ENCODE measurements at regions not wholly inside any gene's neighbourhood (a gene's known extent, or its start where the extent isn't known, plus 50 kb on each side); places are given as distances from the start of the nearest gene placed in this dataset.

DNA sequence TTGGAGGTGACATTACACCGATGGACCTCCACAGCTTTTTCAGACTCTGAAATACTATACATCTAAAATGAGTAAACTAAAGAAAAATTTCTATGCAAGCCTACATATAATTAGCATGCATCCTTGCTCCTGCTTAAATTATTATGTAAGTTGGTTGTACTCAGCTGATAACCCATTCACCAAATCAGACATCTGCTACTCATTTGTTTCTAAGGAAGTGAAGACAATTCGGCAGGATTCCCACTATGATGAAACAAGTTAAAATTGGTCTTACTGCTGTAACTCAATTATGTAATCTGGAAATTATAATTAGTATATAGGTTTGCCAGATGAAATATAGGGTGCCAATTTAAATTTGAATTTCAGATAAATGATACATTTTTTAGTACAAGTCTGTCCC, 59.5 kb upstream of the FGF13 start:
- no peaks in the 10 kb centered on the region for H3K36me3 ChIP-seq

DNA sequence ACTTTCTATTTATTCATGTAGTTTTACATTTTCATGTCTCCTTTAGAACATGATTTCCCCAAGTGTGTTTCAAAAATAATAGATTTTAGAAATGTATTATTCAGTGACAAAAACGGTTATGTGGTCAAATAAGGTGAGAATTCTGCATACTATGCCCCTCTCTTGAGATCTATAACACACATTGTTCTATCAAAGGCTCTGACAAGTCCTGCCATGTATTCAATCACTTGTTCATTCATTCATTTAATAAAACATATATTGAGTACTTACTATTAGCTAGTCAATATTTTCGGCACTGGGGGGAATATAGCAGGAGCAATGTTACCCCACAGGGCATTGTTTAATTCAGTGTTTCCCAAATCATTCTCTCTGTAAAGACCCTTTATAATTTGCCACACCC, 58.4 kb upstream of the FGF13 start:
- no peaks in the 10 kb centered on the region for H3K27me3 ChIP-seq
- H3K9me3 ChIP-seq: no peaks in the 10 kb centered on the region
- H3K36me3 ChIP-seq: no peaks in the 10 kb centered on the region
- no peaks in the 10 kb centered on the region for H3K4me1 ChIP-seq
- no peak overlapping the region for H3K27ac ChIP-seq
- no peak for DNase-seq
- no peak for TF ChIP-seq POLR2A (IDR thresholded peaks at IDR 0.05)
- TF ChIP-seq, protein P1, sequence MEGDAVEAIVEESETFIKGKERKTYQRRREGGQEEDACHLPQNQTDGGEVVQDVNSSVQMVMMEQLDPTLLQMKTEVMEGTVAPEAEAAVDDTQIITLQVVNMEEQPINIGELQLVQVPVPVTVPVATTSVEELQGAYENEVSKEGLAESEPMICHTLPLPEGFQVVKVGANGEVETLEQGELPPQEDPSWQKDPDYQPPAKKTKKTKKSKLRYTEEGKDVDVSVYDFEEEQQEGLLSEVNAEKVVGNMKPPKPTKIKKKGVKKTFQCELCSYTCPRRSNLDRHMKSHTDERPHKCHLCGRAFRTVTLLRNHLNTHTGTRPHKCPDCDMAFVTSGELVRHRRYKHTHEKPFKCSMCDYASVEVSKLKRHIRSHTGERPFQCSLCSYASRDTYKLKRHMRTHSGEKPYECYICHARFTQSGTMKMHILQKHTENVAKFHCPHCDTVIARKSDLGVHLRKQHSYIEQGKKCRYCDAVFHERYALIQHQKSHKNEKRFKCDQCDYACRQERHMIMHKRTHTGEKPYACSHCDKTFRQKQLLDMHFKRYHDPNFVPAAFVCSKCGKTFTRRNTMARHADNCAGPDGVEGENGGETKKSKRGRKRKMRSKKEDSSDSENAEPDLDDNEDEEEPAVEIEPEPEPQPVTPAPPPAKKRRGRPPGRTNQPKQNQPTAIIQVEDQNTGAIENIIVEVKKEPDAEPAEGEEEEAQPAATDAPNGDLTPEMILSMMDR (IDR thresholded peaks at IDR 0.05): no peak
- no peak overlapping the region for H3K4me3 ChIP-seq

More for the DNA sequence above, 59.5 kb upstream of the FGF13 start:
- no peak for DNase-seq
- Histone ChIP-seq H3K9me3 (no peaks in the 10 kb centered on the region), H3K27ac (no peak overlapping the region), H3K27me3 (no peaks in the 10 kb centered on the region), H3K4me3 (no peak overlapping the region), H3K4me1 (no peaks in the 10 kb centered on the region)
- TF ChIP-seq POLR2A (IDR thresholded peaks at IDR 0.05): no peak
- TF ChIP-seq, protein P1 (IDR thresholded peaks at IDR 0.05): no peak

DNA sequence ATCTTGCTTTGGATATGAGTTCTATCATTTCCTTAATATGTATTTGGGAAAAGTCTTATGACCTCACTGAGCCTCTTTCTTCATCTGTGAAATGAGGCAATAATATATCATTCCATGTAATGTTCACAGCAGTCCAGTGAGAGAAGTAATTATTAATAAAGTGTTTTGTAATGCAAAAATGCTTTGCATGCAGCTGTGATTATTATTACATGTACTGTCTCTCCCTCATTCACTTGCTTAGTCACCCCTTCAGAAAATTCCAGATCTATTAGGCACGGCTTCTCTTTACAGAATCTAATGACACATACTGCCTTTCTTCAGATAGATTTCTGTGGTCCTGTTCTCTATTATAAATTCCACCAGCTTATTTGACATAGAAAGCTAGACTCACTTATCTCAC, 53.5 kb upstream of the FGF13 start:
- H3K27me3 ChIP-seq: no peaks in the 10 kb centered on the region
- DNase-seq: no peak
- no peaks in the 10 kb centered on the region for H3K36me3 ChIP-seq
- no peak overlapping the region for H3K27ac ChIP-seq
- H3K4me1 ChIP-seq: no peaks in the 10 kb centered on the region
- no peak for TF ChIP-seq POLR2A (IDR thresholded peaks at IDR 0.05)
- TF ChIP-seq, protein P1 (IDR thresholded peaks at IDR 0.05): no peak
- no peaks in the 10 kb centered on the region for H3K9me3 ChIP-seq
- no peak overlapping the region for H3K4me3 ChIP-seq

DNA sequence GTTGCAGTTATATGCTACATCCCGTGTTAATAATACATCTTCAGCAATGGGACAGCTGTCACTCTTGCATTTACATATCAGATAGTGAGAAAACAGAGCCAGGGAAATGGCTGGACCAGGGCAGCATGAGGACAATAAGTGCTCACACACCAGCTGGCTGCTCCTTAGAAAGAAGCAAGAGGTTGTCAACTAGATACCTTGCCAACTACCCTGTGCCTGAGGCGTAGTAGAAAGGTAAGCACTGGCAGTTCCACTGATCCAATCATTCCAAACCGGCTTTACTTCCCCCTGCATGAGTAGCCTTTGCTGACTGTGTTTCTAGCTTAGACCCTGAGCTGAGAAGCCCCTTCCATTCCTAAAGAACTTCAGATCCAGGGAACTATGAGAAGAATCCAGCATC, 52.2 kb upstream of the FGF13 start:
- Histone ChIP-seq H3K27me3 (no peaks in the 10 kb centered on the region), H3K4me3 (no peak overlapping the region), H3K9me3 (no peaks in the 10 kb centered on the region), H3K27ac (no peak overlapping the region), H3K4me1 (no peaks in the 10 kb centered on the region), H3K36me3 (no peaks in the 10 kb centered on the region)
- TF ChIP-seq POLR2A (IDR thresholded peaks at IDR 0.05): no peak
- no peak for DNase-seq

DNA sequence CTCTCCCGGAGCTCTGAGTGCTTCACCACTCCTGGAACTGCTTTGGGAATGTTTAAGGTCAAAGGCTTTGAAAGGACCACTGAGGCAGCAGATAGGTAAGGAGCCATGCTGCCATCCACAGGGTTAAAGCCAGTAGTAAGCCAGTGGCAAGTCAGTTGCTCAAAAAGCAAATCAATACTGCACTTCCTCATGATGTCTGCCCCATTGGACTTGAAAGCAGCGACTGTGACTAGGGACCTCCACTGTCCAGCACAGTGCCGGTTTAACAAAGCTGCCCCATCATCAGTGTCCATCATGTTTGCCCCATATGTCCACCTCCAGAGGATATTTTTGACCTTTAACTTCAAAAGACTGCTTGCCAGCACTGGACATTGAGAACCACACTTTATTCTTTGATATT, 49.9 kb upstream of the FGF13 start:
- no peak overlapping the region for H3K27ac ChIP-seq
- no peaks in the 10 kb centered on the region for H3K4me1 ChIP-seq
- no peak for DNase-seq
- no peak overlapping the region for H3K4me3 ChIP-seq
- no peaks in the 10 kb centered on the region for H3K9me3 ChIP-seq
- TF ChIP-seq, protein P1 (IDR thresholded peaks at IDR 0.05): no peak
- TF ChIP-seq POLR2A (IDR thresholded peaks at IDR 0.05): no peak
- H3K27me3 ChIP-seq: no peaks in the 10 kb centered on the region
- no peaks in the 10 kb centered on the region for H3K36me3 ChIP-seq

Data from Peyer's patch (tissue), 4 donors.